Keratinocyte (primary cell): ENCODE measurements at regions not wholly inside any gene's neighbourhood (a gene's known extent, or its start where the extent isn't known, plus 50 kb on each side); places are given as distances from the start of the nearest gene placed in this dataset.

ENCODE experiments used
- DNase-seq: peaks from one replicate; pipeline ENCODE4 v3.0.0-alpha.2; 2011; ENCODE audit warnings: low read depth, missing footprints, low spot score
- FAIRE-seq: peaks from 2 replicates; lab custom pipeline; 2011; peaks lifted over from hg19 to GRCh38; lab: Jason Lieb, UNC
- H2AFZ ChIP-seq: 2 replicates; pipeline ENCODE4 v1.6.0; 2012; ENCODE audit warnings: low read length, control low read depth, inconsistent platforms; ENCODE audit not compliant: control insufficient read depth
- H3K27ac ChIP-seq: 2 replicates; pipeline ENCODE4 v1.5.1; 2011; ENCODE audit warnings: low read length; ENCODE audit not compliant: control insufficient read depth, insufficient read depth
- H3K27me3 ChIP-seq: 3 replicates; pipeline ENCODE4 v1.6.0; 2011; ENCODE audit warnings: low read length; ENCODE audit not compliant: control insufficient read depth, insufficient read depth; ENCODE audit errors: extremely low read depth
- H3K36me3 ChIP-seq, 2 experiments: 2 replicates in 1 of 2; 3 replicates in 1 of 2; pipeline ENCODE4 v1.5.1; 2011; ENCODE audit warnings: low read length in 2 of 2, mild to moderate bottlenecking in 1 of 2; ENCODE audit not compliant: control insufficient read depth in 2 of 2, insufficient read depth in 2 of 2; ENCODE audit errors: extremely low read depth in 1 of 2
- H3K4me1 ChIP-seq: 3 replicates; pipeline ENCODE4 v1.5.1; 2011; ENCODE audit warnings: low read length; ENCODE audit not compliant: control insufficient read depth, insufficient read depth; ENCODE audit errors: extremely low read depth
- H3K4me2 ChIP-seq: 3 replicates; pipeline ENCODE4 v1.6.0; 2011; ENCODE audit warnings: low read depth, low read length; ENCODE audit not compliant: control insufficient read depth, insufficient read depth; ENCODE audit errors: extremely low read depth
- H3K4me3 ChIP-seq, 3 experiments: fragments of 200-600 bp in 1 of 3; sonication (generic) in 1 of 3; 2 replicates in 2 of 3; 3 replicates in 1 of 3; pipeline ENCODE4 v1.5.1; 2011 to 2016; ENCODE audit warnings: low read length in 3 of 3, mild to moderate bottlenecking in 3 of 3, control low read depth in 2 of 3, inconsistent platforms in 1 of 3, low read depth in 1 of 3, mixed read lengths in 1 of 3, mixed run types in 1 of 3, moderate library complexity in 1 of 3; ENCODE audit not compliant: control insufficient read depth in 2 of 3, insufficient read depth in 2 of 3; ENCODE audit errors: extremely low read depth in 1 of 3
- H3K79me2 ChIP-seq: 2 replicates; pipeline ENCODE4 v1.6.0; 2012; ENCODE audit warnings: low read length; ENCODE audit not compliant: control insufficient read depth, insufficient read depth
- H3K9ac ChIP-seq: 3 replicates; pipeline ENCODE4 v1.6.0; 2011; ENCODE audit warnings: low read length; ENCODE audit not compliant: control insufficient read depth, insufficient read depth; ENCODE audit errors: extremely low read depth
- H3K9me1 ChIP-seq: 3 replicates; pipeline ENCODE4 v1.6.0; 2011; ENCODE audit warnings: low read length; ENCODE audit not compliant: control insufficient read depth, insufficient read depth; ENCODE audit errors: extremely low read depth
- H3K9me3 ChIP-seq: 2 replicates; pipeline ENCODE4 v1.5.1; 2012; ENCODE audit warnings: low read depth, low read length; ENCODE audit not compliant: control insufficient read depth
- H4K20me1 ChIP-seq: 3 replicates; pipeline ENCODE4 v1.6.0; 2011; ENCODE audit warnings: low read length; ENCODE audit not compliant: control insufficient read depth, insufficient read depth; ENCODE audit errors: extremely low read depth
- CTCF ChIP-seq, 3 experiments: IDR thresholded peaks in 1 of 3; conservative IDR thresholded peaks in 1 of 3; optimal IDR thresholded peaks in 1 of 3; 2 replicates in 2 of 3; 3 replicates in 1 of 3; pipeline versions ENCODE3 to v1.5.1; 2011; ENCODE audit warnings: low read length in 3 of 3, mild to moderate bottlenecking in 3 of 3, moderate library complexity in 2 of 3, control low read depth in 1 of 3, inconsistent platforms in 1 of 3; ENCODE audit not compliant: insufficient read depth in 2 of 3; ENCODE audit errors: extremely low read depth in 1 of 3
- EZH2 ChIP-seq: IDR thresholded peaks from one replicate; pipeline ENCODE4 v1.6.1; 2012; ENCODE audit warnings: inconsistent platforms, mild to moderate bottlenecking, low read length, moderate library complexity
- dilution Hi-C: fragments of 300-500 bp; cut with MboI; formaldehyde crosslinking; loops from one replicate; pipeline ENCODE4 v1.7.0; 2020; ENCODE audit warnings: low sequenced_read_pairs; ENCODE audit not compliant: extremely low pct_ligation_motif_present

GRCh38 chr1:168455764-168456163, 88.0 kb downstream of the XCL2 start:
- peaks cover 10% of the 10 kb centered on the region for H3K4me1 ChIP-seq
- no peaks in the 10 kb centered on the region for H3K9me1 ChIP-seq
- H2AFZ ChIP-seq: no peak overlapping the region
- H3K27ac ChIP-seq: no peak overlapping the region
- FAIRE-seq: no peak
- H3K4me3 ChIP-seq: no peak overlapping the region
- no peaks in the 10 kb centered on the region for H4K20me1 ChIP-seq
- DNase-seq: no peak
- peaks cover 1% of the 10 kb centered on the region for H3K9me3 ChIP-seq
- no peak overlapping the region for H3K4me2 ChIP-seq
- H3K27me3 ChIP-seq: no peaks in the 10 kb centered on the region
- no peak overlapping the region for H3K9ac ChIP-seq
- no peaks in the 10 kb centered on the region for H3K79me2 ChIP-seq
- TF ChIP-seq CTCF (optimal IDR thresholded peaks at IDR 0.05 in 1 of 3, IDR thresholded peaks at IDR 0.05 in 1 of 3, conservative IDR thresholded peaks at IDR 0.05 in 1 of 3; ENCODE audit: extremely low read depth in 1 of 3, insufficient read depth in 2 of 3, low read length in 3 of 3): no peak
- no peak for TF ChIP-seq EZH2
- dilution Hi-C loops: no loop called here
- no peaks in the 10 kb centered on the region for H3K36me3 ChIP-seq

GRCh38 chr1:168454211-168454815, 89.5 kb downstream of the XCL2 start:
- H3K9me1 ChIP-seq: no peaks in the 10 kb centered on the region
- H3K9ac ChIP-seq: no peak overlapping the region
- DNase-seq: no peak
- no peak overlapping the region for H3K27ac ChIP-seq
- H3K36me3 ChIP-seq: no peaks in the 10 kb centered on the region
- H3K9me3 ChIP-seq: peaks cover 1% of the 10 kb centered on the region
- H3K4me2 ChIP-seq: peak overlapping the region; percentile 27
- no peaks in the 10 kb centered on the region for H3K79me2 ChIP-seq
- TF ChIP-seq CTCF (optimal IDR thresholded peaks at IDR 0.05 in 1 of 3, IDR thresholded peaks at IDR 0.05 in 1 of 3, conservative IDR thresholded peaks at IDR 0.05 in 1 of 3; ENCODE audit: extremely low read depth in 1 of 3, insufficient read depth in 2 of 3, low read length in 3 of 3) (no peak), EZH2 (no peak)
- FAIRE-seq: no peak
- no peaks in the 10 kb centered on the region for H4K20me1 ChIP-seq
- dilution Hi-C loops: no loop called here
- no peak overlapping the region for H3K4me3 ChIP-seq
- no peaks in the 10 kb centered on the region for H3K27me3 ChIP-seq
- peaks cover 10% of the 10 kb centered on the region for H3K4me1 ChIP-seq
- H2AFZ ChIP-seq: no peak overlapping the region
